Left ventricle myocardium inferior (tissue), 1 donor: ENCODE measurements at regions not wholly inside any gene's neighbourhood (a gene's known extent, or its start where the extent isn't known, plus 50 kb on each side); places are given as distances from the start of the nearest gene placed in this dataset.
"Not testable (repeated sequence)": the region's sequence is repeated elsewhere in the genome, so short reads cannot be mapped to it uniquely, and the experiment has no call there.

Experiments
- DNase-seq: peaks from one replicate; pipeline ENCODE4 v3.0.0-alpha.2; 2020
- H3K27ac ChIP-seq: fragments of 200-600 bp; replicated peaks from 2 replicates; pipeline ENCODE4 v1.8.0; 2021
- H3K27me3 ChIP-seq: fragments of 200-600 bp; 2 replicates; pipeline ENCODE4 v1.8.0; 2021; ENCODE audit warnings: low read depth
- H3K36me3 ChIP-seq: fragments of 200-600 bp; 2 replicates; pipeline ENCODE4 v1.8.0; 2021
- H3K4me1 ChIP-seq: fragments of 200-600 bp; 2 replicates; pipeline ENCODE4 v1.8.0; 2021
- H3K4me3 ChIP-seq: fragments of 200-600 bp; 2 replicates; pipeline ENCODE4 v1.8.0; 2021; ENCODE audit warnings: mild to moderate bottlenecking, moderate library complexity
- H3K9me3 ChIP-seq: fragments of 200-600 bp; replicated peaks from 2 replicates; pipeline ENCODE4 v1.8.0; 2021
- CTCF ChIP-seq: fragments of 200-600 bp; IDR thresholded peaks from 2 replicates; pipeline ENCODE4 v1.8.0; 2021; ENCODE audit warnings: antibody characterized with exemption, mild to moderate bottlenecking, borderline replicate concordance
- intact Hi-C: fragments of 100-400 bp; cut with micrococcal nuclease; formaldehyde crosslinking; loops from one replicate; pipeline ENCODE4 v1.11.0; 2022
- donor health status: DM: no; HTN: yes; CAD: no; lungs with severe emphysema.

- intact Hi-C loops, result no loop called here
- H3K36me3 ChIP-seq, result no peaks in the 10 kb centered on the region
- H3K4me1 ChIP-seq, result no peaks in the 10 kb centered on the region
- no peak overlapping the region for H3K27ac ChIP-seq
- no peaks in the 10 kb centered on the region for H3K9me3 ChIP-seq
- no peak overlapping the region for H3K4me3 ChIP-seq
- peaks cover 89% of the 10 kb centered on the region for H3K27me3 ChIP-seq
- no peak for DNase-seq
- no peak for TF ChIP-seq CTCF
These were observed 148.3 kb upstream of the HDAC4 start for GRCh38 chr2:239548965-239549595.

- H3K27me3 ChIP-seq, result peaks cover 89% of the 10 kb centered on the region
- no peaks in the 10 kb centered on the region for H3K9me3 ChIP-seq
- H3K36me3 ChIP-seq, result no peaks in the 10 kb centered on the region
- intact Hi-C loops, result no loop called here
- H3K4me1 ChIP-seq, result no peaks in the 10 kb centered on the region
- no peak overlapping the region for H3K27ac ChIP-seq
- DNase-seq, result no peak
- H3K4me3 ChIP-seq, result no peak overlapping the region
- no peak for TF ChIP-seq CTCF
These were observed 147.6 kb upstream of the HDAC4 start for GRCh38 chr2:239548451-239548871.

GRCh38 chr2:239547140-239547539 lies 146.3 kb upstream of the HDAC4 start:
- H3K27ac ChIP-seq, H3K4me3 ChIP-seq, H3K36me3 ChIP-seq, DNase-seq, H3K9me3 ChIP-seq, H3K4me1 ChIP-seq, intact Hi-C loops: not testable (repeated sequence)
- H3K27me3 ChIP-seq, result peaks cover 85% of the 10 kb centered on the region

- Histone ChIP-seq H3K4me3 (no peak overlapping the region), H3K4me1 (no peaks in the 10 kb centered on the region), H3K27ac (no peak overlapping the region), H3K36me3 (no peaks in the 10 kb centered on the region), H3K9me3 (no peaks in the 10 kb centered on the region), H3K27me3 (peaks cover 88% of the 10 kb centered on the region)
- TF ChIP-seq CTCF, result no peak
- DNase-seq, result no peak
- intact Hi-C loops, result no loop called here
These were observed 145.7 kb upstream of the HDAC4 start for GRCh38 chr2:239546541-239546940.

GRCh38 chr2:239545741-239546392 lies 145.0 kb upstream of the HDAC4 start:
- H3K4me1 ChIP-seq, result no peaks in the 10 kb centered on the region
- intact Hi-C loops, result no loop called here
- H3K27me3 ChIP-seq, result peaks cover 82% of the 10 kb centered on the region
- no peak for DNase-seq
- no peak overlapping the region for H3K4me3 ChIP-seq
- no peaks in the 10 kb centered on the region for H3K36me3 ChIP-seq
- no peak for TF ChIP-seq CTCF
- no peak overlapping the region for H3K27ac ChIP-seq
- no peaks in the 10 kb centered on the region for H3K9me3 ChIP-seq

- DNase-seq, result no peak
- no peak for TF ChIP-seq CTCF
- Histone ChIP-seq H3K36me3 (no peaks in the 10 kb centered on the region), H3K4me1 (no peaks in the 10 kb centered on the region), H3K9me3 (no peaks in the 10 kb centered on the region), H3K4me3 (no peak overlapping the region), H3K27ac (no peak overlapping the region), H3K27me3 (peaks cover 76% of the 10 kb centered on the region)
- intact Hi-C loops, result no loop called here
These were observed 144.2 kb upstream of the HDAC4 start for GRCh38 chr2:239544918-239545465.
